Keratinocyte (primary cell): ENCODE measurements at regions not wholly inside any gene's neighbourhood (a gene's known extent, or its start where the extent isn't known, plus 50 kb on each side); places are given as distances from the start of the nearest gene placed in this dataset.
A peak's percentile ranks its signal among the peaks of the same experiment; 100 is the strongest.

Source experiments
- DNase-seq: peaks from one replicate; pipeline ENCODE4 v3.0.0-alpha.2; 2011; ENCODE audit warnings: low read depth, missing footprints, low spot score
- FAIRE-seq: peaks from 2 replicates; lab custom pipeline; 2011; peaks lifted over from hg19 to GRCh38; lab: Jason Lieb, UNC
- H2AFZ ChIP-seq: 2 replicates; pipeline ENCODE4 v1.6.0; 2012; ENCODE audit warnings: low read length, control low read depth, inconsistent platforms; ENCODE audit not compliant: control insufficient read depth
- H3K27ac ChIP-seq: 2 replicates; pipeline ENCODE4 v1.5.1; 2011; ENCODE audit warnings: low read length; ENCODE audit not compliant: control insufficient read depth, insufficient read depth
- H3K27me3 ChIP-seq: 3 replicates; pipeline ENCODE4 v1.6.0; 2011; ENCODE audit warnings: low read length; ENCODE audit not compliant: control insufficient read depth, insufficient read depth; ENCODE audit errors: extremely low read depth
- H3K36me3 ChIP-seq, 2 experiments: 2 replicates in 1 of 2; 3 replicates in 1 of 2; pipeline ENCODE4 v1.5.1; 2011; ENCODE audit warnings: low read length in 2 of 2, mild to moderate bottlenecking in 1 of 2; ENCODE audit not compliant: control insufficient read depth in 2 of 2, insufficient read depth in 2 of 2; ENCODE audit errors: extremely low read depth in 1 of 2
- H3K4me1 ChIP-seq: 3 replicates; pipeline ENCODE4 v1.5.1; 2011; ENCODE audit warnings: low read length; ENCODE audit not compliant: control insufficient read depth, insufficient read depth; ENCODE audit errors: extremely low read depth
- H3K4me2 ChIP-seq: 3 replicates; pipeline ENCODE4 v1.6.0; 2011; ENCODE audit warnings: low read depth, low read length; ENCODE audit not compliant: control insufficient read depth, insufficient read depth; ENCODE audit errors: extremely low read depth
- H3K4me3 ChIP-seq, 3 experiments: fragments of 200-600 bp in 1 of 3; sonication (generic) in 1 of 3; 2 replicates in 2 of 3; 3 replicates in 1 of 3; pipeline ENCODE4 v1.5.1; 2011 to 2016; ENCODE audit warnings: low read length in 3 of 3, mild to moderate bottlenecking in 3 of 3, control low read depth in 2 of 3, inconsistent platforms in 1 of 3, low read depth in 1 of 3, mixed read lengths in 1 of 3, mixed run types in 1 of 3, moderate library complexity in 1 of 3; ENCODE audit not compliant: control insufficient read depth in 2 of 3, insufficient read depth in 2 of 3; ENCODE audit errors: extremely low read depth in 1 of 3
- H3K79me2 ChIP-seq: 2 replicates; pipeline ENCODE4 v1.6.0; 2012; ENCODE audit warnings: low read length; ENCODE audit not compliant: control insufficient read depth, insufficient read depth
- H3K9ac ChIP-seq: 3 replicates; pipeline ENCODE4 v1.6.0; 2011; ENCODE audit warnings: low read length; ENCODE audit not compliant: control insufficient read depth, insufficient read depth; ENCODE audit errors: extremely low read depth
- H3K9me1 ChIP-seq: 3 replicates; pipeline ENCODE4 v1.6.0; 2011; ENCODE audit warnings: low read length; ENCODE audit not compliant: control insufficient read depth, insufficient read depth; ENCODE audit errors: extremely low read depth
- H3K9me3 ChIP-seq: 2 replicates; pipeline ENCODE4 v1.5.1; 2012; ENCODE audit warnings: low read depth, low read length; ENCODE audit not compliant: control insufficient read depth
- H4K20me1 ChIP-seq: 3 replicates; pipeline ENCODE4 v1.6.0; 2011; ENCODE audit warnings: low read length; ENCODE audit not compliant: control insufficient read depth, insufficient read depth; ENCODE audit errors: extremely low read depth
- CTCF ChIP-seq, 3 experiments: IDR thresholded peaks in 1 of 3; conservative IDR thresholded peaks in 1 of 3; optimal IDR thresholded peaks in 1 of 3; 2 replicates in 2 of 3; 3 replicates in 1 of 3; pipeline versions ENCODE3 to v1.5.1; 2011; ENCODE audit warnings: low read length in 3 of 3, mild to moderate bottlenecking in 3 of 3, moderate library complexity in 2 of 3, control low read depth in 1 of 3, inconsistent platforms in 1 of 3; ENCODE audit not compliant: insufficient read depth in 2 of 3; ENCODE audit errors: extremely low read depth in 1 of 3
- EZH2 ChIP-seq: IDR thresholded peaks from one replicate; pipeline ENCODE4 v1.6.1; 2012; ENCODE audit warnings: inconsistent platforms, mild to moderate bottlenecking, low read length, moderate library complexity
- dilution Hi-C: fragments of 300-500 bp; cut with MboI; formaldehyde crosslinking; loops from one replicate; pipeline ENCODE4 v1.7.0; 2020; ENCODE audit warnings: low sequenced_read_pairs; ENCODE audit not compliant: extremely low pct_ligation_motif_present

DNA sequence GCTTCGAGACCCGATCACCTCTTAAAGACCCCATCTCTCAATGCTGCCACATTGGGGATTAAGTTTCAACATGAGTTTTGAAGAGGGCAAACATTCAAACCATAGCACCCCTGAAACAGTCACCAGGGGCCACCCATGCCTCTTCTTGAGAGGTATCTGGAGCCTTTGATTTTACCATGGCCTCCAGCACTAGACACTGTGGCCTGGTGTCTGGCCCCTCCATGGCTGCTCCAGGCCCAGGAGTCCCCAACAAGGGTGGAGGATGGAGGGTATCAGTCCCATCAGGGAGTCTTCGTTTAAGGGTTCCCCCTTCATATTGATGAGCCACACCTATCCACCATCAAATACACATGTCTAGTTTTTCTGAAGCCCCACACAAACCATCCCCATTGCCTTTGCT, 66.5 kb upstream of the CDH5 start:
- no peak for FAIRE-seq
- Histone ChIP-seq H3K27ac (no peak overlapping the region), H4K20me1 (no peaks in the 10 kb centered on the region), H3K9me1 (no peaks in the 10 kb centered on the region), H3K4me3 (no peak overlapping the region), H2AFZ (no peak overlapping the region), H3K4me1 (no peaks in the 10 kb centered on the region), H3K9me3 (no peaks in the 10 kb centered on the region), H3K27me3 (peaks cover 9% of the 10 kb centered on the region), H3K36me3 (no peaks in the 10 kb centered on the region), H3K9ac (no peak overlapping the region), H3K79me2 (no peaks in the 10 kb centered on the region), H3K4me2 (no peak overlapping the region)
- DNase-seq, result no peak
- TF ChIP-seq EZH2 (no peak), CTCF (optimal IDR thresholded peaks at IDR 0.05 in 1 of 3, IDR thresholded peaks at IDR 0.05 in 1 of 3, conservative IDR thresholded peaks at IDR 0.05 in 1 of 3; ENCODE audit: extremely low read depth in 1 of 3, insufficient read depth in 2 of 3, low read length in 3 of 3) (no peak)
- dilution Hi-C loops, result no loop called here

- H3K9ac ChIP-seq, result no peak overlapping the region
- no peaks in the 10 kb centered on the region for H3K9me3 ChIP-seq
- no peaks in the 10 kb centered on the region for H3K9me1 ChIP-seq
- H4K20me1 ChIP-seq, result no peaks in the 10 kb centered on the region
- FAIRE-seq (no peak), DNase-seq (no peak)
- H3K27me3 ChIP-seq, result peaks cover 9% of the 10 kb centered on the region
- peak overlapping the region; percentile 4 for H2AFZ ChIP-seq
- H3K4me3 ChIP-seq, result no peak overlapping the region
- no peaks in the 10 kb centered on the region for H3K79me2 ChIP-seq
- H3K36me3 ChIP-seq, result no peaks in the 10 kb centered on the region
- H3K27ac ChIP-seq, result no peak overlapping the region
- no peak overlapping the region for H3K4me2 ChIP-seq
- H3K4me1 ChIP-seq, result no peaks in the 10 kb centered on the region
- dilution Hi-C loops, result no loop called here
- no peak for TF ChIP-seq EZH2
- TF ChIP-seq CTCF (optimal IDR thresholded peaks at IDR 0.05 in 1 of 3, IDR thresholded peaks at IDR 0.05 in 1 of 3, conservative IDR thresholded peaks at IDR 0.05 in 1 of 3; ENCODE audit: extremely low read depth in 1 of 3, insufficient read depth in 2 of 3, low read length in 3 of 3), result no peak
Observed at GRCh38 chr16:66299349-66299748, 67.1 kb upstream of the CDH5 start.
